GM18519 (cell line): ENCODE measurements at regions not wholly inside any gene's neighbourhood (a gene's known extent, or its start where the extent isn't known, plus 50 kb on each side); places are given as distances from the start of the nearest gene placed in this dataset.

Source experiments
- ATAC-seq: cut with Tn5 transposase; IDR thresholded peaks from one replicate; pipeline ENCODE4 v1.9.1; 2021; ENCODE audit warnings: mild to moderate bottlenecking, moderate library complexity; ENCODE audit not compliant: unreplicated experiment, low FRiP score

- no peak for ATAC-seq
These were observed 327.3 kb downstream of the HTR7 start for GRCh38 chr10:90530521-90530920.

DNA sequence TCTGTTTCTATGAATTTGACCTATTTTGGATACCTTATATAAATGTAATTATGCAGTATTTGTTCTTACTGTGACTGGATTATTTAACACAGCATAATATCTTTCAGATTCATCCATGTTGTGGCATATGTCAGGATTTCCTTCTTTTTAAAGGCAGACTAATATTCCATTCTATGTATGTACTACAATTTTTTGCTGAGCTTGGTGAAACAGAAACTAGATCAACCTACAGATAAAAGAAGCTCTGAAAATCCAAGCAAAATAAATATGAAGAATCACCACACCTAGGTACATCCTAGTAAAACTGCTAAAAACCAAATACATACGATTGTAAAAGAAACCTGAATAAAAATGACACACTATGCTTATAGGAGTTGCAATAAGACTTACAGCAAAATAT lies 300.5 kb downstream of the HTR7 start:
- no peak for ATAC-seq

GRCh38 chr10:90560331-90560730 lies 297.5 kb downstream of the HTR7 start:
- no peak for ATAC-seq

- no peak for ATAC-seq
These were observed 296.2 kb downstream of the HTR7 start for GRCh38 chr10:90561666-90562065.

- no peak for ATAC-seq
These were observed 286.2 kb downstream of the HTR7 start for GRCh38 chr10:90571481-90572258.

- ATAC-seq: no peak
These were observed 282.7 kb downstream of the HTR7 start for GRCh38 chr10:90575125-90575524.

DNA sequence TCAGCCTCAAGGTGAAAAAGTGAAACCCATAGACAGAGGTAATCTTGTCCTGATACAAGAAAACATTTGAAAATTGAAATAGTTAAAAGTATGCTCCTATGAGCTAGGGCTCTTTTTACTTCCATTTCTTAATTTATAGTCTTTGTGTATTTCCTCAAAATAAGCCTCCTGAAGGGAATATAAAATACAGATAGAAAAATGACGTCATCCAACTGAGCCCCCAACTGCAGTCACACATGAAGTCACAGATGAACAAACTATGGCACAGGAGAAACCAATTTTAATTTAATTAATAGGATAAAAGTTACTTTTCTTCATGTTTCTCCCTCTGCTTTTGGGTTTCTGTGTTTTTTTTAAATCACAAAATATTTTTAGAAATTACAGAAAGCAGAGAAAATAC lies 280.3 kb downstream of the HTR7 start:
- no peak for ATAC-seq

GRCh38 chr10:90579602-90580242 lies 278.1 kb downstream of the HTR7 start:
- no peak for ATAC-seq

DNA sequence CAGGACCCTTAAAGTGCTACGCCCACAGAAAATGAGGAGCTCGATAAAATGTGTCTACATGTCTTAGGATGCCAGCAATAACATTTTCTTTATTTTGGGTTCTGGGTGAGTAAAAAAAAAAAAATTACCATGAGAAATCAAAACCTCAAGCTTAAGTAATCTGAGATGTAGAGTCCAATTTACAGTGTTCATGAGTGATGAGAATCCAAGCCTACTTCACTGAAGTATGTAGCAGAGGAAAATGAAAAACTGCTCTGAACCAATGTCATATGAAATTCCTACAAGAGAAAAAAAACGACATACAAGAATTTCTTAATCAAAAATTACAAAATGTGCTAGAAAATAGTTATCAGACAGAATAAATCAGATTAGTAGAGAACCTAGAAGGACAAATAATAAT lies 274.4 kb downstream of the HTR7 start:
- ATAC-seq: no peak

DNA sequence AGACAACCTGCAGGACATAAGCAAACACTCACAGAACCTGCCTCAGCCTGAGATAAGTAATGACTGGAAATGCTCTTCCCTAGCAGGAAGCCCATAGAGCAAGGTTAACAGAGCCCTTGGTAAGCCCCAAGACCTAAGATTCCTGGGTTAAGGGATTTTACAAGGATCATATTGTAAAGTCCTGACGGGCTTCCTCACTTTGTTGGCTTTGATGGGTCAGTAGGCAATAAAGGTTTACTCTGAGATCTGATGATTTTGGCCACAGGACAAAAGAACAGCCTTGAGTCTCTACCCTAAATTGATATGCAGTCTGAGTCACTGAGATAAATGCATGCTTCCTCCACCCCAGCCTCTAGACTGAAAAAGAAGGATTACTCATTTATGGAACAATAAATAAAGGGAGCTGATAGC lies 270.8 kb downstream of the HTR7 start:
- ATAC-seq: no peak

- no peak for ATAC-seq
These were observed 270.3 kb downstream of the HTR7 start for GRCh38 chr10:90587561-90587960.

DNA sequence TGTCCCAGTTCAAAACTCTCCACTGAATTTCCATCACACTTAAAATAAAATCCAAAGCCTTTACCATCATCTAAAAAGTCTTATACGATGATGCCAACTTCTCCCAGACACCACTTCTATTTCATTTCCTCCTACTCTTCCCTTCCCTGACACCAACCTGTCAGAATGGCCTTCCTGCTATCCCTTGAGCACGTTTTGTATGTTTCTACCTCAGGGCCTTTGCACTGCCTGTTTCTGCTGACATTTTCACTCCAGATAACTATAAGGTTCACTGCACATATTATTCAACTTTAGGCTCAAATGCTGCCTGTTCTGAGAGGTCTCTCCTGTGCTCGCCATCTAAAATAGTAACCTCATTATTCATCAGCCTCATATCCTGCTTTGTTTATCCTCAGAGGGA lies 269.6 kb downstream of the HTR7 start:
- ATAC-seq: no peak

DNA sequence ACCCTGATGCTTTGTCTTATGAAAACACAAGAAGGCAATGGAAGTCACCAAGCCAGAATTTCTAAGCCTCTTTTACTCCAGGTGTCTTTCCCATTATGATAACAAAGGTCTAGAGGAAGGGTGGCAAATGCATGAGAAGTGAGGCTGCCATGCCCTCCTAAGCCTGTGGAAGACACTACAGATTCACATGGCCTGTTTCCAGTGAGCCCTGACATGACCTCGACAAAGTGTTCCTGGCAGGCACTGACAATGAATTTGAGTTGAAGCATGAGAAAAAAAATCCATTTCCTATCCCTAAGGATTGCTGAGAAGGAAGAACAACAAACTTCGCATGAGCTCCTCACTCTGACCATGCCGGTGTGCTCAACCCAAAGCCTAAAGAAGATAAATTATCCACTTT lies 268.0 kb downstream of the HTR7 start:
- no peak for ATAC-seq

DNA sequence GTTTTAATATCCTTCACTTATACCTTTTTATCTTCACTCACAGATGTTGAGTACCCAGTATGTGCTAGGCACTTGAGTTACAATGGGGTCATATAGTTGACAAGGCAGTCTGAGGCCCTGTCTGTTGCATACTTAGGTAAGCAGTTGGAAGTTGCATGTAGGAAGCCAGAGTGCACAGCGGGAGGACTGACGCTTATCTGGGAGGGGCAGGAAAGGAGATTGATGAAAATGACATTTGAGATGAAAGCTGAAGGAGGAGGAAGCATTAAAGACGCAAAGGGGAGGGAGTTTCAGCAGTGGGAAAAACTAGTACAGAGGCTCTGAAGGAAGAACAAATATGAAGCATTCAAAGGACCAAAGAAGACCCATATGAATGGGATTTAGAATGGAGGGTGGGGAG lies 266.2 kb downstream of the HTR7 start:
- ATAC-seq: no peak

GRCh38 chr10:90592638-90593302 lies 265.1 kb downstream of the HTR7 start:
- ATAC-seq: no peak

DNA sequence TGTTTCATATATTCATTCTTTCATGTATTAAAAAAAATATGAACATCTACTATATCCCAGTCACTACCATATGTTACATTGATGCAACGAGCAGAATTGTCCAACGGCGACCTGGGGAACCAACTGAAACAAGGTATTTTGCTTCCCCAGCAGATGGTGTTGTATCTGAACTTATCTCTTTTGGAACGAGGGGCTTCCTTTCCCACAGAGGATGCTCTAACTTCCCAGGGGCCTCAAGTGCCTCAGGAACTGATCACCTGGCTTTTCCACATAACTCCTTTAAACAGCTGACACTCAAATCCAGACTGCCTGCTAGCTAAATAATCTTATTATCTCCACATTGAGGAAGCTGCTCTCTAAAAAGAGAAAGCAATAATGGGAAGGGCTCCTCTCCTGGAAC lies 259.3 kb downstream of the HTR7 start:
- ATAC-seq: no peak

DNA sequence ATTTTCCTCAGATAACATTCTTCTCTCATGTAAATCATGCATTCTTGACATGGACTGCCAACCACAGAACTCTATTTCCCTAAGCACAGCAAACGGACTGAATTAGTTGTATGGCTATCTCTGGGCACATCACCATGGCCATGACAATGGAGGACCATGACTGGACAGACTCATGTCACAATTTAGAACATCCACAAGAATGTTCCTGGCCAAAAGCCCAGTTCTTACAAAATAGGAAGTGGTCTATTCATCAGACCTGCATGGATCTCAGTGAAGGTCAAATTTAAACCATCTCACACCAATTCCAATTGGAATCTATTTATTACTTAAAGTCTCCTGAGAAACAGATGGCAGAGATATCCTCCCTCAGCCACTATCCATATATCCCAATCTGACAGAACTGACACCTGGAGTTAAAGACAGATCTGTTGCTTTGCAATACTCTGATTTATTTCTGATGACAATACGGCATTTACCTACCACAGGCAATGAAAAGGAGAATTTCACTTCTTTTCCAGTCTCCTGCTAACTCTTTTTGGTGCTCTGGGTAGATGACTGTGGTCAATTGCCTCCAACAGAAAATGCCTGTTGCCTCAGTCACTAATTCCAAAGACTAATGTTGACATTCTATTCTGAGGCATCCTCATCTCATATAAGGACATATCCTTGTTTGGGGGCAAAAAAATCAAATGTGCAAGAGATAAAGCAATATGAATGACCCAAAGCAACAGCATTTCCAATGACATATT lies 254.8 kb downstream of the HTR7 start:
- ATAC-seq: no peak

DNA sequence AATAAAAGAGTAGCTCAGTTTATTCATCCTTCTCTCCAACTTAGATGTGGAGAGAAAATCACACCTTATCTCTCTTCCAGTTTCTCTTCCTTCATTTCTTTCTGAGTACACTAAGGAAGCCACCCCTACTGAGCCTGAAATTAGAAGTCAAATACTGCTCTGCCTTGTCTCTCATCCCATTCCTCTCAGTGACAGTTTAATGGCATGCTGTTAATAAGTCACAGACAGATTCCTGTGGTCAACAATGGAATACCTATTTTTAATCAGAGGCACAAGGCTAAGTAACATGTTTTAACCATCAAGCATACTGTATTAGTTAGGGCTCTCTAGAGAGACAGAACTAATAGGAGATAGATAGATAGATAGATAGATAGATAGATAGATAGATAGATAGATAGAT lies 253.2 kb downstream of the HTR7 start:
- ATAC-seq: no peak

GRCh38 chr10:90605506-90605905 lies 252.3 kb downstream of the HTR7 start:
- no peak for ATAC-seq

GRCh38 chr10:90612276-90612675 lies 245.6 kb downstream of the HTR7 start:
- ATAC-seq: no peak

DNA sequence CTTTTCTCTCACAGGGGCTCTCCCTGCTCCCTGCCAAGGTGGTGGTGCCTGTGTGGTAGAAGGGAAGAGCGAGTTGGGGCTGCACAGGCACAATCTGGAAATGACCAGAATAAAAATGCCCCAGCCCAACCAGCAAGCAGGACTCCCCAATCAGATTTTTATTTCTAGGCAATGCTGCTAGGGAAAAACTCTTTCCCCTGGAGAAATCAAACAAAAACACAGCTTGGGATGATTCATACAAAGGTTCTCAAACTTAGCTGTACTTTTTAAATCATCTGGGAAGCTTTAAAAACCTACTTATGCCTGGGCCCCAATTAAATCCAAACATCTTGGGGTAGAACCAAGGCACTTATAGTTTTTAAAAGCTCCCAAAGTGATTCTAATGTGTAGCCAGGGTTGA lies 243.2 kb downstream of the HTR7 start:
- no peak for ATAC-seq
